ENCODE measurements at regions not wholly inside any gene's neighbourhood (a gene's known extent, or its start where the extent isn't known, plus 50 kb on each side); places are given as distances from the start of the nearest gene placed in this dataset.
"Not testable (repeated sequence)": the region's sequence is repeated elsewhere in the genome, so short reads cannot be mapped to it uniquely, and the experiment has no call there.

DNA sequence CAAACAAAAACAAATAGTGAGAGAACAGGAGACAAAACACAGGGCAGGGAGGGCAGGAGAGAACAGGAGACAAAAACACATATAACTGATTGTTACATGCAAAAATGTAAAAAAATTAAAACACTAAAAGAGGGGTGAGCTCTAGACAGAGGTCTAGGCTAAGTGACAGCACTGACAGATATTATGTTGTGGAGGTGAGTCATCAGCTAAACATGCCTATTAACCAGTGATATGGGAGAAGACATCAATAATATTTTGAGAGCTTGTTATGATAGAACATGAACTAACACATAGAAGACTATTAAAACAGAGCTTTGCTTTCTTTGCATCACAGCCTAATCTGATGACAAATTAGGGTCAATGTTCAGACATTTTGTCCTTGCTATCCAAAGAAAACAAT, 972.7 kb downstream of the PRIM2 start:
- TF ChIP-seq, protein P1, sequence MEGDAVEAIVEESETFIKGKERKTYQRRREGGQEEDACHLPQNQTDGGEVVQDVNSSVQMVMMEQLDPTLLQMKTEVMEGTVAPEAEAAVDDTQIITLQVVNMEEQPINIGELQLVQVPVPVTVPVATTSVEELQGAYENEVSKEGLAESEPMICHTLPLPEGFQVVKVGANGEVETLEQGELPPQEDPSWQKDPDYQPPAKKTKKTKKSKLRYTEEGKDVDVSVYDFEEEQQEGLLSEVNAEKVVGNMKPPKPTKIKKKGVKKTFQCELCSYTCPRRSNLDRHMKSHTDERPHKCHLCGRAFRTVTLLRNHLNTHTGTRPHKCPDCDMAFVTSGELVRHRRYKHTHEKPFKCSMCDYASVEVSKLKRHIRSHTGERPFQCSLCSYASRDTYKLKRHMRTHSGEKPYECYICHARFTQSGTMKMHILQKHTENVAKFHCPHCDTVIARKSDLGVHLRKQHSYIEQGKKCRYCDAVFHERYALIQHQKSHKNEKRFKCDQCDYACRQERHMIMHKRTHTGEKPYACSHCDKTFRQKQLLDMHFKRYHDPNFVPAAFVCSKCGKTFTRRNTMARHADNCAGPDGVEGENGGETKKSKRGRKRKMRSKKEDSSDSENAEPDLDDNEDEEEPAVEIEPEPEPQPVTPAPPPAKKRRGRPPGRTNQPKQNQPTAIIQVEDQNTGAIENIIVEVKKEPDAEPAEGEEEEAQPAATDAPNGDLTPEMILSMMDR (IDR thresholded peaks at IDR 0.05) = no peak
- no peak overlapping the region for H3K4me3 ChIP-seq
- no peak for DNase-seq (ENCODE audit: low spot score)
- no peak overlapping the region for H3K27ac ChIP-seq

DNA sequence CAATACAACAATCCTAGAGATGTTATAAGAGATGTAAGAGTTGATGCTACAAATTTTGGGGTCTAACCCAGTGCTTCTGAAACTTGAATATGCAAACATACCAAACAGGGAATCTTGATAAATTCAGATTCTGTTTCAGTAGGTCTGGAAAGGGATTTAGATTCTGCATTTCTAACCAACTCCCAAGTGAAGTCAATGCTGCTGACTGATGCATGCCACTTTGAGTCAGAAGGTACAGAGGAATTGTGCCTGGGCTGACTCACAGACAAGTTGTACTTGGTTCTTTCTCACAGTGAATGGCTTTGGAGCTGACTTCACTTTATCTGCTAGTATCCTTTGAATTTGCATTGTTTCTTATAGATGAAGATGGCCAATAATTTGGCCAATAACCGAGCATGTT, 973.9 kb downstream of the PRIM2 start:
- not testable (repeated sequence) for H3K27ac ChIP-seq; H3K4me3 ChIP-seq; DNase-seq (ENCODE audit: low spot score)

DNA sequence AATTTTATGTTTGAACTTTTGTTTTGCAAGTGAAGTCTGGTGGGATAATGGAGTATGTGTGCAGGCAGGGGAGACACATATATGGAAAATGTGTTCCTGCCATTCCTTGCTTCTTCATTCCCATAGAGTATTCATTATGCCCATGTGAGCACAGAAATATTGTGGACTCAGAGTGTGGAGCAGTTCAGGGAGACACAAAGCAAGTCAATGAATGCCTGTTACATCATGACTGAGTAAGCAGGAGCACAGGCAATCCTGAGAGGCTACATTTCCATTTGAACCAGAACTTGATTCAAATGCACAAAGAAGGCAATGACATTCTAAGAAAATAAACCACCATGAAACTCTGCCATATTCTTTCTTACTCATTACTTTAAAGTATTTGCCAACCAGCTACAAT, 990.5 kb downstream of the PRIM2 start:
- H3K27ac ChIP-seq; H3K4me3 ChIP-seq; DNase-seq (ENCODE audit: low spot score): not testable (repeated sequence)

DNA sequence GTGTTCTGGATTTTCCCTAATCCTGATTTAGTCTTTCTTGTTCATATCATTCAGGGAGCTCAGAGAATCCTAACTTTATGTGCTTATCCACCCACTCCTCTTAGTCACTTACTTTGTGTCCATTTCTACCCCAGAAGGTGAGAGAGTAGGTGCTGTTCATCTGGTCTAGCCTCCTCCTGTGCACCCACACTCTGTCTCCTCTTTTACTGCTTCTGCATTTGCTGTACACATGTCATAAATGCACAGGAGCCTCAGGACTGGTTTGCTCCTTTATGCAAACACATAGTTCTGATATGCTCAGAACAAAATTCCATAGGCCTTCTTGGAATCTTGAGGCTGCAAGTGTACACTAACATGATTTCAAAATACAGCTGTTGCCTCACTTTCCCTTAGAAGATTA, 1014.7 kb downstream of the PRIM2 start:
- not testable (repeated sequence) for H3K4me3 ChIP-seq; DNase-seq (ENCODE audit: low spot score); H3K27ac ChIP-seq

DNA sequence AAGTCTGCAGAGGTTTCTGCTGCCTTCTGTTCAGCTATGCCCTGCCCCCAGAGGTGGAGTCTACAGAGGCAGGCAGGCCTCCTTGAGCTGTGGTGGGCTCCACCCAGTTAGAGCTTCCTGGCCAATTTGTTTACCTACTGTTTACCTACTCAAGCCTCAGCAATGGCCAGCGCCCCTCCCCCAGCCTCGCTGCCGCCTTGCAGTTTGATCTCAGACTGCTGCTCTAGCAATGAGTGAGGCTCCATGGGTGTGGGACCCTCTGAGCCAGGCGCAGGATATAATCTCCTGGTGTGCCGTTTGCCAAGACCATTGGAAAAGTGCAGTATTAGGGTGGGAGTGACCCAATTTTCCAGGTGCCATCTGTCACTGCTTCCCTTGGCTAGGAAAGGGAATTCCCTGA, 1024.9 kb downstream of the PRIM2 start:
- DNase-seq (ENCODE audit: low spot score); H3K4me3 ChIP-seq; H3K27ac ChIP-seq: not testable (repeated sequence)

DNA sequence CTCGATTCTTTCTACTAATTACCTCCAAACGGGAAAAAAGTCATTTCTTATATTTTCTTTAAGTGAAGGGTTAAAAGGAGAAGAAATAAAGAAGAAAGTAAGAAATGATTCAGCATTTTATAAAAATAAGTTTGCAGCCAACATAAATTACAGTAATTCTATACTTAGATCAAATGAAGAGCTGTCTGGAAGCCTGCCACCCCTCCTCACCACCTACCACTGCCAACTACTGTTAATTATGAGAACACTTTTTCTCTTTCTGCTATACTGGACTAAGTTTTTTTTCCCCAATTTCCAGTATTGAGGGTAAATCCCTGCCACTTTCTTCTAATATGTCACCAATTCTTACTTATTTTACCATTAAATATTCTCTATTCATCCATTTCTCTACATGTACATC, 1030.1 kb downstream of the PRIM2 start:
- H3K4me3 ChIP-seq; H3K27ac ChIP-seq; DNase-seq (ENCODE audit: low spot score): not testable (repeated sequence)

DNA sequence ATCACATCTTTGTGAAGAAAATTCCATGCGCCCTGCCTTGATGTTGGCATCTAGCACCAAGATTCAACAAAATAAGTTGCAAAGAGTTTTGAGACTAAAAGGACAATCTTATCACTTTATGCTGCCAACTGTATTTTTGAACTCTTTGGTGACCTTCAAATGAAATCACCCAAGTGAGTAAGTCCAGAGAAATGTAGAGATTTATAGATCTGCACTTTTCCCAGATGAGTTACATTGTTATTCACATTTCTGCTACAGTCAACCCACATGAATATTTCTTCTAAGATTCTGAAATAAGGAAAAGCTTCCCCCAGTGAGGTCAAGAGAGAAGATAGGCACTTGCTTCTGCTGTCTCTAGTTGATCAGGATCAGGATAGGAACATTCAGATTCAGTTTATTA, 1034.2 kb downstream of the PRIM2 start:
- H3K4me3 ChIP-seq; DNase-seq (ENCODE audit: low spot score); H3K27ac ChIP-seq: not testable (repeated sequence)

DNA sequence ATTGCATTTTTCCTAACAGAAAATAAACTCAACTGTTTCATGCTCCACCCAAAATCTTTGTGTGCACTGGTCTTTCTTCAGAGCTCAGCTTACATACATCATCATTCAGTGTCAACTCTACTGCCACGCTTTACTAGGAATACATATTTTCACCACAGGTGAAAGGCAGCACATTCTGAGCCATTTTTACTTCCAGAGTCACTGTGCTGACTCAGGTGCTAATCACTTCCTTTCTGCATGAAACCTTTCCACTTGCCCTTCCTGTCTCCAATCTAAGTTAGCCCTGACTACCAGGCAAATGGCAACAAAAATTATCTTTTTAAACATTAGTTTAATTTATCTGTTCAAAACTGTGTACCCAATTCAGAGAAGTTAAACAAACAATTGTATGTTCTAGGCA, 1041.0 kb downstream of the PRIM2 start:
- H3K4me3 ChIP-seq; DNase-seq (ENCODE audit: low spot score); H3K27ac ChIP-seq: not testable (repeated sequence)

DNA sequence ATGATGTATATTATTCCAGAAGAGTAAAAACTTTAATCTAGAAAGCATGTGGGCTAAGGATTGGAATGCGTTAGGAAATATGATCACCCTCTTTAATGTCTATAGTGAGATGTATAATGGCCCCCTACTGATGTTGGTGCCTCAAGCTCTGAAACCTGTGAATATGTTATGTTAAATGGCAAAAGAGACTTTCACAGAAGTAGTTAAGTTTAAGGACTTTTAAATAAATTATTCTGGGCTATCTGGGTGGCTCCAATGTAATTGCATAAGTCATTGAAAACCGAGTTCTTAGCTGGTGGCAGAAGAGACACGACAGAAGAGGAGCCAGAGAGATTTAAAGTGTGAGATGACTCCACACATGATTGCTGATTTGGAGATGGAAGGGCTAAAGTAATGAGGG, 1048.4 kb downstream of the PRIM2 start:
- H3K27ac ChIP-seq; H3K4me3 ChIP-seq; DNase-seq (ENCODE audit: low spot score): not testable (repeated sequence)

DNA sequence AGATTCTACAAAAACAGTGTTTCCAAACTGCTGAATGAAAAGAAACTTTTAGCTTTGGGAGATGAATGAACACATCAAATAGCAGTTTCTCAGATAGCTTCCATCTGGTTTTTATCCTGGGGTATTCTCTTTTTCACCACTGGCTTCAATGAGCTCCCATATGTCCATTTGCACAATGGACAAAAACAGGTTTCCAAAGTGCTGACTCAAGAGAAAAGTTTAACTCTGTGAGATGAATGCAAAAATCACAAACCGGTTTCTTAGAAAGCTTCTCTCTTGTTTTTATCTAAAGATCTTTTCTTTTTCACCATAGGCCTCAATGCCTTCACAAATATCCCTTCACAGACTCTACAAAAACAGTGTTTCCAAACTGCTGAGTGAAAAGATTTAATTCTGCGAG, 1089.2 kb downstream of the PRIM2 start:
- not testable (repeated sequence) for H3K27ac ChIP-seq; DNase-seq (ENCODE audit: low spot score); H3K4me3 ChIP-seq

DNA sequence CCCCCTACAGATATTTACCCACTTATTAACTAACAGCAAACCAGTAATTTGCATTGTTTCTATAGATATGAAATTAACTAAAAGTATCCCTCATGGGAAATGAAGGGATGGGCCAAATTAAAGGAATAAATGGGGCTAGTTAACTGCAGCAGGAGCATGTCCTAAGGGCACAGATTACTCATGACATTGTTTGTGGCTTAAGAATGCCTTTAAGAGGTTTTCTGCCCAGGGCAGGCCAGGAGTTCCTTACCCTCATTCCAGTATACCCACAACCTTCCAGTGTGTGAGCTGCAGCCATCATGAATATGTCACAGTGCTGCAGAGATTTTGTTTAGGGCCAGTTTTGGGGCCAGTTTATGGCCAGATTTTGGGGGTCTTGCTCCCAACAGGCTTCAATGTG, 1101.9 kb downstream of the PRIM2 start:
- TF ChIP-seq, protein P1 (IDR thresholded peaks at IDR 0.05) = no peak
- no peak overlapping the region for H3K27ac ChIP-seq
- DNase-seq (ENCODE audit: low spot score) = no peak
- H3K4me3 ChIP-seq = no peak overlapping the region
